HG03025 (cell line): ENCODE measurements at regions not wholly inside any gene's neighbourhood (a gene's known extent, or its start where the extent isn't known, plus 50 kb on each side); places are given as distances from the start of the nearest gene placed in this dataset.

Source experiments
- ATAC-seq: cut with Tn5 transposase; IDR thresholded peaks from one replicate; pipeline ENCODE4 v1.9.1; 2021; ENCODE audit warnings: mild to moderate bottlenecking, moderate library complexity; ENCODE audit not compliant: unreplicated experiment, low FRiP score

DNA sequence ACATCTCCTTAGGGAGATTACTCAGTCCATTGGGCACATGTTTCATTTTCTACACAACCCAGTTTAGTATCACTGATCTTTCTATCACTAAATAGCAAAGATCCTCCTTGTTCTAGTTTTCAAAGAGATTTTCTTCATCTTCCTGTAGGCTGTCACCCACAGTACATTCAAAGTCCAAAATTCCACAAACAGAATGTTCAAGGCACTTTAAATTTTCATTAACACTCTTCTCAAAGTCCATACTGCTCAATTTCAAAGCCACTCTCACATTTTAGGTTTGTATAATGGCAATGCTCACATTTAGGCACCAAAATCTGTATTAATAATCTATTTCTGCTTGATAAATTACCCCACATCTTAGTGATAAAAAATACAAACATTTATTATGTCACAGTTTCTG is 152.8 kb downstream of the FSIP2 start:
- no peak for ATAC-seq

GRCh38 chr2:185891804-185892411 is 153.3 kb downstream of the FSIP2 start:
- ATAC-seq = no peak

- no peak for ATAC-seq
Measured at GRCh38 chr2:185892484-185892883, 153.9 kb downstream of the FSIP2 start.

- no peak for ATAC-seq
Measured at GRCh38 chr2:185894223-185894622, 155.6 kb downstream of the FSIP2 start.

- no peak for ATAC-seq
Measured at GRCh38 chr2:185895828-185896693, 157.5 kb downstream of the FSIP2 start.

DNA sequence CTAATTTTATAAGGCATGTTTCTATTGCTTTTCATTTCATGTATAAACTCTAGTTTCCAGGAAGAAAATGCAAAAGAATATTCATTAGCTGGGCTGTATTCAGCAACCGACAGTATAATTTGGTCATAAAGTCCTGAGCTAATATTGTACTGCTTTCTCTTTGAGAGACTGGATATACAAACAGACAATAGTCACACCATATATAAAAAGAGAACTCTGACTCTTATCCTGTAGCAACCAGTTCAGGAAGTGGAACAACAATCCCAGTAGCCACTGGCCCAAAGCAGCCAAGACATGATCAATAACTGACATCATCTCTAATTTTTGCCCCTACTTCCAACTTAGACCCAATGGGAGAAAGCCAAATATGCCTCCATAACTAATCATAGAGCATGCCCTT is 160.8 kb downstream of the FSIP2 start:
- no peak for ATAC-seq

DNA sequence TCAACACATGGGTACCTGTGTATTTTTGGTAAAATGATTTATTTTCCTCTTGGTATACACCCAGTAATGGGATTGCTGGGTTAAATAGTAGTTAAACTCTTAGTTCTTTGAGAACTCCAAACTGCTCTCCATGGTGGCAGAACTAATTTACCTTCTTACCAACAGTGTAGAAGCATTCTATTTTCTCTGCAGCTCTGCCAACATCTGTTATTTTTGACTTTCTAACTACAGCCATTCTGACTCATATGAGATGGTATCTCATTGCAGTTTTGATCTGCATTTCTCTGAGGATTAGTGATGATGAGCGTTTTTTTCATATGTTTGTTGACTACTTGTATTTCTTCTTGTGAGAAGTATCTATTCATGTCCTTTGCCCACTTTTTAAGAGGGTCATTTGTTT is 180.6 kb downstream of the FSIP2 start:
- no peak for ATAC-seq

GRCh38 chr2:185921048-185921756 is 182.6 kb downstream of the FSIP2 start:
- no peak for ATAC-seq

DNA sequence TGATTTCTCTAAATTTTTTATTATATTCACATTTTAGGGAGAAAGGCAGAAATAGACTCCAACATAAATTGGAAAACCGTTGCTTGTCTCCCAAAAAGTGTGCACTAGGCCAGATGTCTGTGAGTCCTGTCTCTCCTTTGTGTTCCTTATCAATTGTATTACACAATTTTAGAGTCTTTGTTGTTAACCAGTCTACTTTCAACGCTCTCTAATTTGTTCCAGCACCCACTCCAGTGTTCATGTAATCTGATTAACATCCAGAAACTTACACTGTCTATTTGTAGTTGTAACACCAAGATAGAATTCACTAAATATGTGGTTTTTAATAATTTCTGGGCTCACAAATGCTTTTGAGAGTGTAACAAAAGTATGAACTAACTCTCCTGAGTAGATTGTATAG is 195.6 kb downstream of the FSIP2 start:
- ATAC-seq = no peak

GRCh38 chr2:185939858-185940257 is 201.3 kb downstream of the FSIP2 start:
- ATAC-seq = no peak

DNA sequence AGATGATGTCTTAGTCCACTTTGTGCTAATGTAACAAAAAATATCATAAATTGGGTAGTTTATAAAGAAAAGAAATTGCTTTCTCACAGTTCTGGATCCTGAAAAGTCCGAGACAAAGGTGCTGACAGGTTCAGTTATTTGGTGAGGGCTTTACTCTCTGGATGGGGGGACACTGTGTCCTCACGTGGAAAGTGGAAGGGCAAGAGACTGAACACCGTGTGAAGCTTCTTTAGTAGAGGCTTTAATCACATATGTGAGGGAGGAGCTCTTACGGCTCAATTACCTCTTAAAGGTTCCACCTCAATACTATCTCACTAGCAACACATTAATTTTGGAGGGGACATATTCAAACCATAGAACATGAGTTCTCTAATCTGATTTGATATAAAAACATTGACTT is 204.3 kb downstream of the FSIP2 start:
- no peak for ATAC-seq

DNA sequence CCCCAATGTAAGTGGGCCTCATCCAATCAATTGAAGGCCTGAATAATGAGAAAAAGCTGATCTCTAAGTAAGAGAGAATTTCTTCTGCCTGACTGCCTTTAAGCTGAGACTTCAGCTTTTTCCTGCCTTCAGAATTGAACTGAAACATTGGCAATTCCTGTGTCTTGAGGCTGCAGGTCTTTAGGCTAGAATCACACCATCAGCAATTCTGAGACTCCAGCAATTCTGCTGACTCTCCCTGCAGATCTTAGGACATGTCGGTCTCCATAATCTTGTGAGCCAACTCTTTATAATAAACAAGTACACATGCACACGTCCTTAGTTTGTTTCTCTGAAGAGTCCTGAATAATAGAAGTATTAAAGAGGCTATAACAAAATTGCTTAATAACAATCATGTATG is 209.1 kb downstream of the FSIP2 start:
- no peak for ATAC-seq

GRCh38 chr2:185952100-185952499 is 213.5 kb downstream of the FSIP2 start:
- no peak for ATAC-seq

DNA sequence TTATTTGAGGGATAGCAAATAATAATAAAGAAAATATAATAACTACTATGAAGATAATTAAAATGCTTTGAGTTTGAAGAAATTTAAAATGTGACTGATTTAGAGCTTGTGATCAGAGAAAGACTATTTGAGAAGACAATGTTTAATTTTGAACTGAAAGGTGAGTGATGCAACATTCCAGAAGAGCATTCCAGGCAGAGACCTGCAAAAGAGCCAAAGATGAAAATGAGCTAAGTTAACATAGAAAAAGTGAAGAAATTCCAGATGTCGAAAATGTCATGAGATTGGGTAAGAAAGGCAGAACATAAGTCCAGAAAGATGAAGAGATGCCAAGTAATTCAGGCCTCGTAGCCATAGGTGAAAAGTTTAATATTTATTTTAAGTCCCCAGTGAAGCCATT is 215.8 kb downstream of the FSIP2 start:
- ATAC-seq = no peak

- no peak for ATAC-seq
Measured at GRCh38 chr2:185955050-185955449, 216.4 kb downstream of the FSIP2 start.

GRCh38 chr2:185967335-185967734 is 228.7 kb downstream of the FSIP2 start:
- ATAC-seq = no peak

DNA sequence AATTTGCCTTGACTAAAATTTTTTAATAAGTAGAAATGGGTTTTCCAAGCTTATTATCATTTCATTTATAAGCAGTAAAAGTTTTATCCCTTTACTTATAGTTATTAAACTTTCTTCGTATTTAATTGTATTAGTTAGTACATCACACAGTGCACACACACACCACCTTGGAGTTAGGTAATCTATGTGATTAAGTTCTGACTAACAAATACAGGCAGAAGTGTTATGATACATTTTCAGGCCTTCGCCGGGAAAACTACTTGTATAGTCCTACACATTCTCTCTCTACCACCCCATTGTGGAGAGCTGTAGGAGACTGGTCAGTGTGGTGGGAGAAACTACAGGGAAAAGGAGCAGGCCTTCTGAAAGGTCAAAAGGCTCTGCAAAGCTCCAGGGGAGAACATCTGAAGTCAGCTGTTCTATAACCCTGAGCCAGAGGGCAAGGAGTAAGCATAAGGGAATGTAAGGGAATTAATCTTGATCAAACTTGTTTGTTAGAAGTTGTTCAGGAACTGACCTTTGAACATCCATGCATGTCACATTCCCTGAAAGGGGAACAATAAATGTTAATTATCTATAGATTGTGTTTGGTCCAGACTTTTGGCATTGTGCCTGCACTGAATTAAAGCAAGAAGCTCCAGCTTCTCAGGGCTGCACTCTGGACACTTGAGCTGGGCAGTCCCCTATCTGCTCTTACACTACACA is 231.7 kb downstream of the FSIP2 start:
- ATAC-seq = no peak

DNA sequence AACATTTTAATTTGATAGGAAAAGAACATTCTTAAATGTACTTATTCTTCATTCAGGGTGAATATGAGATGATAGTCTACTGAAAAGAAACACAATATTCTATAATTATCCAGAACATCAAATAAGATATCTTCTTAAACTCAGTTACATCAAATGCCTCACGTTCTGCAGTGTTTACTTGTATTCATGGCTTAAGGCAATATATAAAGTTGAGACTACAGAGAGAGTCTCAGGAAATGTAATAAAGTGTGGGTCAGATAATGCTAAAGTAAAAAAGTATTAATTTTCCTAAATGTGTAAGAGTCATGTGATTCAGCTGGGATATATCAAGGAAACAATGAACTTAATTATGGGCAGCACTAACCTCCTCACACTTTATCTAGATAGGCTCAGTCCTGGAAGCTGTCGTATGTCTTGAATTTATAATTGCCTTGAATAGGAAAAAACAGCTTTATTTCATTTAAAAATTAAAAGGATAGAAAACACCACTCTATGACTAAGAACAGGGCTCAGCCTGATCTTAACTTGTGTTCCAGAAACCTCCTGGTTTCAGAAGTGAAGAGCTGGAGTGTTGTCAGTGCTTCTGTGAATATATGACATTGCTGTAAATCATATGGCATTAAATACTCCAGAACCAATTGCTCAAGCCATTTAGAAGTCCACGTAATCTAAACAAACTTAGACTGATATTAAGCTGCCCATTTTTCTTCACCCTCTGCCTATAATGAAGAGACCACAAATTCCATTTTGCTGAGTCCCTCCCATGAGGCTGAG is 240.2 kb downstream of the FSIP2 start:
- ATAC-seq = no peak

GRCh38 chr2:185979546-185980071 is 241.0 kb downstream of the FSIP2 start:
- ATAC-seq = no peak

GRCh38 chr2:185980944-185981343 is 242.3 kb downstream of the FSIP2 start:
- ATAC-seq = no peak
